NCI-H1105 (cell line): ENCODE measurements at regions not wholly inside any gene's neighbourhood (a gene's known extent, or its start where the extent isn't known, plus 50 kb on each side); places are given as distances from the start of the nearest gene placed in this dataset.
A peak's percentile ranks its signal among the peaks of the same experiment; 100 is the strongest.
"Not testable (repeated sequence)": the region's sequence is repeated elsewhere in the genome, so short reads cannot be mapped to it uniquely, and the experiment has no call there.

Experiments
- DNase-seq: peaks from one replicate; lab custom pipeline; 2025; lab: John Stamatoyannopoulos, UW

DNA sequence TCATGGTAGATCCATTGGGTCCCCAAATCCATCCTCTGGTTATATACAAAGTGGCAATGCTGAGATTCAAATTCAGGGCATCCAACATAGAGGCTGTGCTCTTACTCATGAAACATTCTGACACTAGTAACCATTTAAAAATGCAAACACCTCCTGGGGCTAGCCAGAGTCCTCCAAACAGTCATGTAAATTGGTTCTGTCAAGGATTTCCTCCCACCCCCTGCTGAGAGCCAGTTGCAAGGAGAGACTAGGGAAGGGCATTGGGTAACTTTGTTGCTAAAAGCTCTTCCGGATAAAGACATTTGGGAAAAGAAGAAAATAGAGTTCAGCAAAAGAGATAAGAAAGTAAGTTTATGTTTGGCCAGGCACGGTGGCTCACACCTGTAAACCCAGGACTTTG is 58.3 kb downstream of the ART5 start:
- not testable (repeated sequence) for DNase-seq

DNA sequence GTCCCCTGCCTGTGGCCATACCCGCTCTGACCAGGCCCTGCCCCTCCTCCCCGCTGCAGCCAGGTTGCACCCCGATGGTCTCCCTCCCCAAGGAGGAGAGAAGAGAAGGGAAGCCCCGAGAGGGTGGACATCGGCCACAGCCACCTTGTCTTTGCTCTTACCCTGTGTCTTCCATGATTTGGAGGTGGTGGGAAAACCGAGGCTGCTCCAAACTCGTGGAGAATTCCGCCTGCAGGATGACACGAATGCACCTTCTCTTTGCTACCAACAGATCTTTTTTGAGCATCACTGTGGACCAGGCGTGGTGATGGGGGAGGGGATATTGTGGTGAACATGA is 60.4 kb downstream of the ART5 start:
- not testable (repeated sequence) for DNase-seq

- DNase-seq: peak; percentile 25
Measured at GRCh38 chr11:3580487-3581388, 61.1 kb downstream of the ART5 start.

- DNase-seq: not testable (repeated sequence)
Measured at GRCh38 chr11:3579600-3580459, 62.0 kb downstream of the ART5 start.

- not testable (repeated sequence) for DNase-seq
Measured at GRCh38 chr11:3576066-3576604, 65.7 kb downstream of the ART5 start.

DNA sequence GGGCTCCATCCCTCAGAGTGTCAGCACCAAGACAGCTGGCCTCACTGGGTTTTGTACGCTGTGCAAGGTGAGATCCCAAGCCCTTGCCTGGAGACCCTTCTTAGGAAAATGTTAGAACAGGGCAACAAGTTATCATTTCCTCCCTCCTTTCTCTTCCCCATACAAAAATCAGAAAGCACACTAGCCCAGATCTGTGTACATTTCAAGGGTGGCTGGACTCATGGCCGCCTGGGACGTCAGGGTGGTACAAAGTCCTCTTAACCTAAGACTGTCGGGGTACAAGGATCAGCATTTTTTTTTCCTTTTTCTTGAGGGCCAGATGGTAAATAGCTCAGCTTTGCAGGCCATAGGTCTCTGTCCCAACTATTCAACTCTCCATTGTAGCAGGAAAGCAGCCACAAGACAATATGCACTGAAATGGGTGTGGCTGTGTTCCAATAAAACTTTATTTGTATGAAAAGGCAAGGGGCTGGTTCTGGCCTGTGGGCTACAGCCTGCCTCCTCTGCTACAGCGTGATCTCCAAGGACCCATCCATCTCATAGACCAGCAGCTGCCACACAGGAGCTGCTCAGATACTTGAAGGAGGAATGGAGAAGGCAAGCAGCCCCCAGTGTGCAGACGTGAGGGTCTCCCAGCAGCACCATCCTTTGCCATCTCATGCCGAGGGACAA is 68.7 kb downstream of the ART5 start:
- DNase-seq: not testable (repeated sequence)

DNA sequence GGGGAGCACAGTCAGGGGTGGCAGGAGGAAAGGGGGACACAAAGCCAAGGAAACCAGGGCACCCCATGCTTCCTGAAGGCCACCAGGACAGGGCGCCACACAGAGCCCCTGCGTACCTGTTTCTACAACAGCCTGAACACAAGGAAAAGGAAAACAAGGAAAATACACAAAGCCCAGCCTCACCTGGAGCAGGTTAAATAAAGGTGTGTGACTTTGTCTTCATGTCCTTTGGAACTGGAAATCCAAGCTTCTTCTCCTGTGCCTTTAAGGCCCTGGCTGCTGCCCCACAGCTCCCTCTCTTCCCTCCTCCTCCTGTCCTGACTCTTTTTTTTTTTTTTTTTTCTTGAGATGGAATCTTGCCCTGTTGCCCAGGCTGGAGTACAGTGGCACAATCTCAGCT is 70.0 kb downstream of the ART5 start:
- DNase-seq: not testable (repeated sequence)

DNA sequence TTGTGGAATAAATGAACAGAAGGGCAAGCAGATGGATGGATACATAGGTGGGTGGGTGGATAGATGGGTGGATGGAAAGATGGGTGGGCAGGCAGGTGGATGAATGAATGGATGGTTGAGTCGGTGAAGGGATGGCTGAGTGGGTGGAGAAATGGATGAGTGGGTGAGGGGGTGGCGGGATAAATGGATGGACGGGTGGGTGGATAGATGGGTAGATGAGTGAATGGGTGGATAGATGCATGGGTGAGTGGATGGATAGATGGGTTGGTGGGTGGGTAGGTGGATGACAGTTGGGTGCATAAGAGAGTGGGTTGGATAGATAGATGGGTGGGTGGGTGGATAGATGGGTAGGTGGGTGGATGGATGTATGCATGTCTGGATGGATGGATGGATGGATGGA is 76.0 kb downstream of the ART5 start:
- DNase-seq: not testable (repeated sequence)

GRCh38 chr11:3564383-3564782 is 77.4 kb downstream of the ART5 start:
- DNase-seq: not testable (repeated sequence)

DNA sequence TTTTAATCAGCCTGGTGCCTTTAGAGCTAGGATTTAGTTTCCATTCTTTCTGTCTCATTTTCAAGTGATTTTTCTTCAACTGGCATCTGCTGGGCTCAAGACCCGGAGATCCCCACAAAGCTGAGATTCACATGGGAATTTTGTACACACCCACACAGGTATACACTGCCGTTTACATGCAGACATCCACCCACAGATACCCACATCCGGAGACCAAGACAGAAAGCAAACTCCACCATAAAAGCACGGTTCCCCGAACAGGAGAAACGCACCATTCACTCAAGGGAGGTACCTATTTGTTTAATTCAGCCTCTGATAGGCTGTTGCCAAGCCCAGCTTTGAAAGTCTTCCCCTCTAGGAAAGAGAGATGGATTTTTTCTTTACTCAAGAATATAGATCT is 87.2 kb downstream of the ART5 start:
- DNase-seq: not testable (repeated sequence)

DNA sequence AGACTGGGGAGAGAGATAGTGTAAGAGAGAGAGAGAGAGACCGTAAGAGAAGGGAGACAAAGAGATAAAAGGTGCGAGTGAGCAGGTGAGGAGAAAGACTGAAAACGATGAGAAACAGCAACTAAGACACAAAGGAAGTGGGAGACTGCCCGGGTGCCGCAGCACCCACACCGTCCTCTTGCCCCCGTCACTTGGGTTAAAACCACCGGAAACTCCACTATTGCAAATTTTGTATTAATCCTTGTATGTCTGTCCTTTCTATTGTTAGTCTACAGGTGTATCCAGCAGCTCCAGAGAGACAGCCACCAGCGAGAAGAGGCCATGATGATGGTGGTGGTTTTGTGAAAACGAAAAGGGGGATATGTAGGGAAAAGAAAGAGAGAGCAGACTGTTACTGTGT is 96.8 kb downstream of the ART5 start:
- DNase-seq: not testable (repeated sequence)

DNA sequence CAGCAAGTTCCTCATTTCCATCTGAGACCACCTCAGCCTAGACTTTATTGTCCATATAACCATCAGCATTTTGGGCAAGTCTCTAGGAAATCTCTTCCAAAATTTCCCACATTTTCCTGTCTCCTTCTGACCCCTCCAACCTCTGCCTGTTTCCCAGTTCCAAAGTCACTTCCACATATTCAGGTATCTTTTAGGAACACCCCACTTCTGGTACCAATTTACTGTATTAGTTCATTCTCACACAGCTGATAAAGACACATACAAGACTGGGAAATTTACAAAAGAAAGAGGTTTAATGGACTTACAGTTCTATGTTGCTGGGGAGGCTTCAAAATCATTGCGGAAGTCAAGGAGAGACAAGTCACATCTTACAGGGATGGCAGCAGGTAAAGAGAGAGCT is 103.6 kb downstream of the ART5 start:
- not testable (repeated sequence) for DNase-seq

DNA sequence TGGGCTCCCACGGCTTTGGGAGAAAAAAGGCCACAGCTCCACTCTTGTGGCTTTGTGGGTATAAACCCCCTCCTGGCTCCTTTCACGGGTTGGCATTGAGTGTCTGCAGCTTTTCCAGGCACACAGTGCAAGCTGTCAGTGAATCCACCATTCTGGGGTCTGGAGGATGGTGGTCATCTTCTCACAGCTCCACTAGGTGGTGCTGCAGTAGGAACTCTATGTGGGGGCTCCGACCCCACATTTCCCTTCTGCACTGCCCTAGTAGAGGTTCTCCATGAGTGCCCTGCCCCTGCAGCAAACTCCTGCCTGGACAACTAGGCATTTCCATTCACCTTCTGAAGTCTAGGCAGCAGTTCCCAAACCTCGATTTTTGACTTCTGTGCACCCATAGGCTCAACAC is 104.5 kb downstream of the ART5 start:
- not testable (repeated sequence) for DNase-seq

GRCh38 chr11:3532958-3533357 is 108.8 kb downstream of the ART5 start:
- DNase-seq: not testable (repeated sequence)

GRCh38 chr11:3531280-3531679 is 110.5 kb downstream of the ART5 start:
- not testable (repeated sequence) for DNase-seq

GRCh38 chr11:3523567-3523966 is 118.2 kb downstream of the ART5 start:
- not testable (repeated sequence) for DNase-seq

GRCh38 chr11:3520905-3521304 is 120.9 kb downstream of the ART5 start:
- not testable (repeated sequence) for DNase-seq

DNA sequence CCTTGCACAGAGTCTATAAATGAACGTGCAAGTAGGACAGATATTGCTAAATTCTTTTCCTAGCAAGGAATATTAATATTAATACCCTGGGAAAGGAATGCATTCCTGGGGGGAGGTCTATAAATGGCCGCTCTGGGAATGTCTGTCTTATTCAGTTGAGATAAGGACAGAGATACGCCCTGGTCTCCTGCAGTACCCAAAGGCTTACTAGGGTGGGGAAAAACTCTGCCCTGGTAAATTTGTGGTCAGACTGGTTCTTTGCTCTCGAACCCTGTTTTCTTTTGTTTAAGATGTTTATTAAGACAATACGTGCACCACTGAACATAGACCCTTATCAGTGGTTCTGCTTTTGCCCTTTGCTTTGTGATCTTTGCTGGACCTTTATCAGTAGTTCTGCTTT is 122.0 kb downstream of the ART5 start:
- DNase-seq: not testable (repeated sequence)

- not testable (repeated sequence) for DNase-seq
Measured at GRCh38 chr11:3516934-3517567, 124.7 kb downstream of the ART5 start.

DNA sequence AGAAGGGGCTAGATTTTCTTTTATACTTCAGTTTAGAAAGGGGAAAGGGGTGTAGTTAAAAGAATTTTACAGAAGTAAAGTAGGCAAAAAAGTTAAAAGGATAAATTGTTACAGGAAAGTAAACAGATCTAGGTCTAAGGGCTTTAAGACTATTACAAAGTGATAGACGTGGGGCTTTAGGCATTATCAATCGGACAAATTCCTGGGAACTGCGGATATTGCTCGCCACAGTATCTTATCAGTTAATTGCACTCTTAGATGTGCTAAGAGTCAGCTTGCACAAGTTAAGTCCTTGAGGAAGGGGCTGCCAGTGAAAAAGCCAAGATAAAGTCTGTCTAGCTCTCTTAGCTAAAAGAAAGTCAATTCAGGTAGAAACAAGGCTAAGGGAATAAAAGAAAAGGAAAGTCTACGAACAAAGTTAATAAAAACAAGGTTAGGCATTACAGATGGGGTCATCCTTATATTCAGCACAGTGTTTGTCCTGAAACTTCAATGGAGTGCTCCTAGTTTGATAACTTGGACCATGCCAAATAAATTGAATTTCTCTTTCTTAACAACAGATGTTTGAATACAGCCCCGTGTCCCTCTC is 125.4 kb downstream of the ART5 start:
- DNase-seq: not testable (repeated sequence)
